ENCODE measurements at regions not wholly inside any gene's neighbourhood (a gene's known extent, or its start where the extent isn't known, plus 50 kb on each side); places are given as distances from the start of the nearest gene placed in this dataset.

GRCh38 chr16:54412037-54412436 is 125.5 kb upstream of the IRX3 start:
- DNase-seq (ENCODE audit: low spot score): no peak

- DNase-seq (ENCODE audit: low spot score): no peak
These were observed 125.0 kb upstream of the IRX3 start for GRCh38 chr16:54411544-54411943.

- DNase-seq (ENCODE audit: low spot score): no peak
These were observed 123.4 kb upstream of the IRX3 start for GRCh38 chr16:54409982-54410381.

- DNase-seq (ENCODE audit: low spot score): peak; percentile 24
These were observed 121.0 kb upstream of the IRX3 start for GRCh38 chr16:54407596-54407995.

GRCh38 chr16:54405478-54405877 is 118.9 kb upstream of the IRX3 start:
- no peak for DNase-seq (ENCODE audit: low spot score)

GRCh38 chr16:54403580-54403979 is 117.0 kb upstream of the IRX3 start:
- no peak for DNase-seq (ENCODE audit: low spot score)

- DNase-seq (ENCODE audit: low spot score): no peak
These were observed 116.3 kb upstream of the IRX3 start for GRCh38 chr16:54402873-54403272.

- DNase-seq (ENCODE audit: low spot score): peak; percentile 20
These were observed 115.7 kb upstream of the IRX3 start for GRCh38 chr16:54402270-54402669.

- no peak for DNase-seq (ENCODE audit: low spot score)
These were observed 113.7 kb upstream of the IRX3 start for GRCh38 chr16:54400261-54400660.

- DNase-seq (ENCODE audit: low spot score): no peak
These were observed 112.4 kb upstream of the IRX3 start for GRCh38 chr16:54398986-54399385.

- DNase-seq (ENCODE audit: low spot score): no peak
These were observed 111.3 kb upstream of the IRX3 start for GRCh38 chr16:54397838-54398237.

- no peak for DNase-seq (ENCODE audit: low spot score)
These were observed 110.7 kb upstream of the IRX3 start for GRCh38 chr16:54397190-54397835.

- DNase-seq (ENCODE audit: low spot score): no peak
These were observed 103.4 kb upstream of the IRX3 start for GRCh38 chr16:54389836-54390494.

GRCh38 chr16:54385141-54385540 is 98.6 kb upstream of the IRX3 start:
- no peak for DNase-seq (ENCODE audit: low spot score)

- DNase-seq (ENCODE audit: low spot score): no peak
These were observed 95.2 kb upstream of the IRX3 start for GRCh38 chr16:54381601-54382313.

- DNase-seq (ENCODE audit: low spot score): no peak
These were observed 88.5 kb upstream of the IRX3 start for GRCh38 chr16:54375071-54375470.

- peak; percentile 51 for DNase-seq (ENCODE audit: low spot score)
These were observed 87.2 kb upstream of the IRX3 start for GRCh38 chr16:54373534-54374520.

- DNase-seq (ENCODE audit: low spot score): no peak
These were observed 83.9 kb upstream of the IRX3 start for GRCh38 chr16:54370278-54371040.

GRCh38 chr16:54369861-54370260 is 83.3 kb upstream of the IRX3 start:
- no peak for DNase-seq (ENCODE audit: low spot score)

GRCh38 chr16:54366943-54367342 is 80.4 kb upstream of the IRX3 start:
- DNase-seq (ENCODE audit: low spot score): no peak

- no peak for DNase-seq (ENCODE audit: low spot score)
These were observed 79.5 kb upstream of the IRX3 start for GRCh38 chr16:54365990-54366634.
